HG03135 (cell line): ENCODE measurements at regions not wholly inside any gene's neighbourhood (a gene's known extent, or its start where the extent isn't known, plus 50 kb on each side); places are given as distances from the start of the nearest gene placed in this dataset.

Experiments used
- ATAC-seq: cut with Tn5 transposase; IDR thresholded peaks from one replicate; pipeline ENCODE4 v1.9.1; 2021; ENCODE audit warnings: mild to moderate bottlenecking, moderate library complexity; ENCODE audit not compliant: unreplicated experiment

- ATAC-seq: no peak
These were observed 143.5 kb downstream of the ACKR3 start for GRCh38 chr2:236712961-236713673.

GRCh38 chr2:236714080-236714479, 144.5 kb downstream of the ACKR3 start:
- ATAC-seq: no peak

- no peak for ATAC-seq
These were observed 145.5 kb downstream of the ACKR3 start for GRCh38 chr2:236715077-236715476.

- no peak for ATAC-seq
These were observed 145.9 kb downstream of the ACKR3 start for GRCh38 chr2:236715491-236715961.

GRCh38 chr2:236717120-236717519, 147.5 kb downstream of the ACKR3 start:
- ATAC-seq: no peak

- no peak for ATAC-seq
These were observed 148.1 kb downstream of the ACKR3 start for GRCh38 chr2:236717729-236718128.

GRCh38 chr2:236718207-236718992, 148.8 kb downstream of the ACKR3 start:
- no peak for ATAC-seq

- ATAC-seq: no peak
These were observed 149.6 kb downstream of the ACKR3 start for GRCh38 chr2:236719192-236719635.

GRCh38 chr2:236720974-236721540, 151.4 kb downstream of the ACKR3 start:
- no peak for ATAC-seq

- ATAC-seq: no peak
These were observed 154.6 kb downstream of the ACKR3 start for GRCh38 chr2:236724200-236724599.

- no peak for ATAC-seq
These were observed 157.3 kb downstream of the ACKR3 start for GRCh38 chr2:236726701-236727450.

GRCh38 chr2:236728916-236729670, 159.5 kb downstream of the ACKR3 start:
- no peak for ATAC-seq

GRCh38 chr2:236730393-236730792, 160.8 kb downstream of the ACKR3 start:
- ATAC-seq: no peak

GRCh38 chr2:236731767-236732580, 162.3 kb downstream of the ACKR3 start:
- no peak for ATAC-seq

- ATAC-seq: no peak
These were observed 163.5 kb downstream of the ACKR3 start for GRCh38 chr2:236733156-236733555.

- no peak for ATAC-seq
These were observed 166.2 kb downstream of the ACKR3 start for GRCh38 chr2:236735825-236736238.

- ATAC-seq: no peak
These were observed 168.4 kb downstream of the ACKR3 start for GRCh38 chr2:236738030-236738429.

- no peak for ATAC-seq
These were observed 169.3 kb downstream of the ACKR3 start for GRCh38 chr2:236738896-236739295.

- ATAC-seq: no peak
These were observed 170.0 kb downstream of the ACKR3 start for GRCh38 chr2:236739663-236740062.
